Testis (tissue), 2 donors: ENCODE measurements at regions not wholly inside any gene's neighbourhood (a gene's known extent, or its start where the extent isn't known, plus 50 kb on each side); places are given as distances from the start of the nearest gene placed in this dataset.

Experiments used
- CTCF ChIP-seq, 3 experiments: fragments of 450-650 bp in 2 of 3; fragments of 200-600 bp in 1 of 3; sonication (generic) in 1 of 3; IDR thresholded peaks; one replicate each; pipeline ENCODE4 v1.5.1; 2016 to 2019; ENCODE audit warnings: antibody characterized with exemption in 3 of 3, mild to moderate bottlenecking in 2 of 3, moderate library complexity in 1 of 3
- POLR2A ChIP-seq: fragments of 450-650 bp; IDR thresholded peaks from one replicate; pipeline ENCODE4 v1.6.1; 2017; ENCODE audit warnings: antibody characterized with exemption, mild to moderate bottlenecking, moderate library complexity

DNA sequence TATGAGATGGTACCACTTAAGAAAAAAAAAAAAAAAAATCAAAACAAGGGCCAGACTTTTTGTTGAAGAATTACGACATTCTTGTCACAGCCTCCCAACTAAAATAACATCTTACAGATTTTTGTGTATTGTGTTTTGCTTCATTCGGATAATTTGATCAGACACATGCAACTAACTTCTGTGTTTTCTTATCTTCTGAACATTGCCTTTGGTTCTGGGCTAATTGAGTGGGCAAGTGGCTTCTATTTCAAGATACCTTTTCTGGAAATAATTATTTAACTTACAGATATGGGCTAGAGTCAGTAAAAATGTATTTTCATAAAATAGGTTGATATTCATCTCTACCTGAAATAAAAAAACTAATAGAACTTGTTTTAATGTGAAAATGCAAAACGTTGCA lies 165.1 kb downstream of the ANKRD7 start:
- TF ChIP-seq CTCF (IDR thresholded peaks at IDR 0.05) (no peak), POLR2A (no peak)
